DOHH2 (cell line): ENCODE measurements at regions not wholly inside any gene's neighbourhood (a gene's known extent, or its start where the extent isn't known, plus 50 kb on each side); places are given as distances from the start of the nearest gene placed in this dataset.

Experiments used
- CTCF ChIP-seq: fragments of 200-600 bp; sonication (generic); IDR thresholded peaks from one replicate; pipeline ENCODE4 v1.5.1; 2014; ENCODE audit warnings: antibody characterized with exemption, mild to moderate bottlenecking, low read depth, low read length; ENCODE audit not compliant: poor library complexity, severe bottlenecking
- EZH2phosphoT487 ChIP-seq: fragments of 200-600 bp; sonication (generic); IDR thresholded peaks from 2 replicates; pipeline ENCODE4 v1.6.1; 2017; ENCODE audit warnings: borderline replicate concordance, mild to moderate bottlenecking, antibody characterized with exemption, low read length, moderate library complexity, mixed read lengths

GRCh38 chr2:212640428-212640827 is 101.8 kb upstream of the ERBB4 start:
- no peak for TF ChIP-seq CTCF
- no peak for TF ChIP-seq EZH2phosphoT487
